Cardiac muscle cell (in vitro differentiated cells and primary cell): ENCODE measurements at regions not wholly inside any gene's neighbourhood (a gene's known extent, or its start where the extent isn't known, plus 50 kb on each side); places are given as distances from the start of the nearest gene placed in this dataset.
"Not testable (repeated sequence)": the region's sequence is repeated elsewhere in the genome, so short reads cannot be mapped to it uniquely, and the experiment has no call there.

Experiments used
- DNase-seq, 2 donors: peaks; one replicate each; pipeline versions ENCODE4 v3.0.0 to v3.0.0-alpha.2; 2010 to 2017; ENCODE audit warnings: low read depth in 1 of 2, low spot score in 1 of 2
- H3K27ac ChIP-seq: fragments of 200-600 bp; sonication (generic); 2 replicates; pipeline ENCODE4 v1.5.1; 2016
- H3K27me3 ChIP-seq: fragments of 200-600 bp; sonication (generic); 2 replicates; pipeline ENCODE4 v1.6.0; 2016; ENCODE audit warnings: control low read depth
- H3K36me3 ChIP-seq: fragments of 200-600 bp; sonication (generic); 2 replicates; pipeline ENCODE4 v1.5.1; 2016; ENCODE audit warnings: control low read depth
- H3K4me1 ChIP-seq: fragments of 200-600 bp; sonication (generic); 2 replicates; pipeline ENCODE4 v1.8.1; 2017; ENCODE audit warnings: low read depth, mild to moderate bottlenecking, mixed run types
- H3K4me3 ChIP-seq: fragments of 200-600 bp; sonication (generic); 2 replicates; pipeline ENCODE4 v1.5.1; 2016; ENCODE audit warnings: mild to moderate bottlenecking
- H3K9me3 ChIP-seq: fragments of 200-600 bp; sonication (generic); 2 replicates; pipeline ENCODE4 v1.5.1; 2017; ENCODE audit warnings: low read depth, mild to moderate bottlenecking, control low read depth
- TF ChIP-seq, protein P1 (sequence below): IDR thresholded peaks from 2 replicates; pipeline ENCODE4 v1.5.1; 2012; ENCODE audit warnings: low read depth, mild to moderate bottlenecking, low read length

DNA sequence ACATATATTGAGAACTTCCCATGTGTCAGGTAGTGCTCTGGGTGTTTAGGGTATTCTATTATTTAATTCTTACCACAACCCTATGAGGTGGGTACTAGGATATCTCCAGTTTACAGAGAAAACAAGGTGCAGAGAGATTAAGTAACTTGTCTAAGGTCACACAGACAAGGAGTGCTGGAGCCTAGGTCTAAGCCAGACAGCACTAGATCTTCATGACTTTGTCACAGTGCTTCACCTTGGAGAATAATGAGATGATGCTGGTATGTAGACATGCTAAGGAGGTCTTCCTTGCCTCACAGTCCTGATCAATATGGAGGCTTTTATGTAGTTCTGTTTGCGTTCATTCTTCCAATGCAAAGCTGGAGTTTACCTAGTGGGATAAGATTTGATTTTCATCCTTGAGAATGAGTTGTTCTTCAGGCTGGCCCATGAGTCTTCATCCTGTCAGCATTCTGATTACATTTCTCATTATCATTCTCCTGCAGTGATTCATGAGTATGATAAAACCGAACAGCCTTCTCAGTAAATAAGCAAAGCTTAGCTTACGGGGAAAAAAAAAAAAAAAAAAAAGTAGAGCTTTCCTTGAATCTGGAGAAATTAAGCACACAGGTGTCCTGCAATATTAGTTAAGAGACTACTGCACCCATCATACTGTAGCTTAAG, 176.3 kb downstream of the C9orf152 start:
- Histone ChIP-seq H3K4me3 (no peak overlapping the region), H3K27me3 (no peaks in the 10 kb centered on the region), H3K27ac (no peak overlapping the region), H3K9me3 (no peaks in the 10 kb centered on the region), H3K36me3 (no peaks in the 10 kb centered on the region), H3K4me1 (peaks cover 15% of the 10 kb centered on the region)
- TF ChIP-seq, protein P1, sequence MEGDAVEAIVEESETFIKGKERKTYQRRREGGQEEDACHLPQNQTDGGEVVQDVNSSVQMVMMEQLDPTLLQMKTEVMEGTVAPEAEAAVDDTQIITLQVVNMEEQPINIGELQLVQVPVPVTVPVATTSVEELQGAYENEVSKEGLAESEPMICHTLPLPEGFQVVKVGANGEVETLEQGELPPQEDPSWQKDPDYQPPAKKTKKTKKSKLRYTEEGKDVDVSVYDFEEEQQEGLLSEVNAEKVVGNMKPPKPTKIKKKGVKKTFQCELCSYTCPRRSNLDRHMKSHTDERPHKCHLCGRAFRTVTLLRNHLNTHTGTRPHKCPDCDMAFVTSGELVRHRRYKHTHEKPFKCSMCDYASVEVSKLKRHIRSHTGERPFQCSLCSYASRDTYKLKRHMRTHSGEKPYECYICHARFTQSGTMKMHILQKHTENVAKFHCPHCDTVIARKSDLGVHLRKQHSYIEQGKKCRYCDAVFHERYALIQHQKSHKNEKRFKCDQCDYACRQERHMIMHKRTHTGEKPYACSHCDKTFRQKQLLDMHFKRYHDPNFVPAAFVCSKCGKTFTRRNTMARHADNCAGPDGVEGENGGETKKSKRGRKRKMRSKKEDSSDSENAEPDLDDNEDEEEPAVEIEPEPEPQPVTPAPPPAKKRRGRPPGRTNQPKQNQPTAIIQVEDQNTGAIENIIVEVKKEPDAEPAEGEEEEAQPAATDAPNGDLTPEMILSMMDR, result no peak
- DNase-seq, result peak in 1 of 2 donors; percentile 55

DNA sequence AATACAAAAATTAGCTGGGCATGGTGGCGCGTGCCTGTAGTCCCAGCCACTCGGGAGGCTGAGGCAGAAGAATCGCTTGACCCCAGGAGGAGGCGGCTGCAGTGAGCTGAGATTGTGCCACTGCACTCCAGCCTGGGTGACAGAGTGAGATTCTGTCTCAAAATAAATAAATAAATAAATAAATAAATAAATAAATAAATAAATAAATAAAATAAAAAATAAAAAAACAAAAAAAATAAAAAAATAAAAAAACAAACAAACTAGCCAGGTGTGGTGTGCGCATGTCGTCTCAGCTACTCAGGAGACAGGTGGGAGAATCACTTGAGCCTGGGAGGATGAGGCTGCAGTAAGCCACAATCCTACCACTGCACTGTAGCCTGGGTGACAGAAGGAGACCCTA, 175.4 kb downstream of the C9orf152 start:
- peaks cover 15% of the 10 kb centered on the region for H3K4me1 ChIP-seq
- not testable (repeated sequence) for H3K9me3 ChIP-seq, H3K36me3 ChIP-seq, H3K27ac ChIP-seq, H3K27me3 ChIP-seq, H3K4me3 ChIP-seq, DNase-seq

DNA sequence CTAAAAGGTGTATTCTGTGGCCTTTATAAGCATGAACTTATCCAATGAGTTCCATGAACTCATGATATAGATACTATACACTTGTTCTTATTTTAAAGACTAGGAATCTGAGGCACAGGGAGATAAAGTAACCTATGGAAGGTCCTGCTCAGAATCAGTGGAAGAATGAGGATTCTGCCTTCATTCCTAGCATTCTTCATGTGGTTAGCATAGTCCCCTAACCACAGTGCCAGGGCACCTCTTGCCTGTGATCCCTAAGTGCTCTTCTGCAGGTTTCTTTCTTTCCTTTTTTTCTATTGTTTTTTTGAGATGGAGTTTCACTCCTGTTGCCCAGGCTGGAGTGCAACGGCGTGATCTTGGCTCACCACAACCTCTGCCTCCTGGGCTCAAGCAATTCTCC, 174.1 kb downstream of the C9orf152 start:
- TF ChIP-seq, protein P1, result no peak
- Histone ChIP-seq H3K27me3 (no peaks in the 10 kb centered on the region), H3K9me3 (no peaks in the 10 kb centered on the region), H3K27ac (no peak overlapping the region), H3K4me1 (peaks cover 11% of the 10 kb centered on the region), H3K36me3 (no peaks in the 10 kb centered on the region), H3K4me3 (no peak overlapping the region)
- DNase-seq, result no peak

GRCh38 chr9:110036286-110036685, 171.7 kb downstream of the C9orf152 start:
- Histone ChIP-seq H3K27me3 (no peaks in the 10 kb centered on the region), H3K36me3 (no peaks in the 10 kb centered on the region), H3K27ac (no peak overlapping the region), H3K4me3 (no peak overlapping the region), H3K9me3 (no peaks in the 10 kb centered on the region), H3K4me1 (peaks cover 13% of the 10 kb centered on the region)
- TF ChIP-seq, protein P1, result no peak
- no peak for DNase-seq

GRCh38 chr9:110040788-110041187, 167.2 kb downstream of the C9orf152 start:
- TF ChIP-seq, protein P1, result no peak
- Histone ChIP-seq H3K4me1 (peaks cover 13% of the 10 kb centered on the region), H3K27me3 (no peaks in the 10 kb centered on the region), H3K4me3 (no peak overlapping the region), H3K27ac (no peak overlapping the region), H3K36me3 (no peaks in the 10 kb centered on the region), H3K9me3 (no peaks in the 10 kb centered on the region)
- peak in 1 of 2 donors; percentile 85 for DNase-seq

- Histone ChIP-seq H3K36me3 (no peaks in the 10 kb centered on the region), H3K27me3 (no peaks in the 10 kb centered on the region), H3K4me1 (peaks cover 13% of the 10 kb centered on the region), H3K9me3 (no peaks in the 10 kb centered on the region), H3K4me3 (no peak overlapping the region), H3K27ac (no peak overlapping the region)
- TF ChIP-seq, protein P1, result no peak
- DNase-seq, result no peak
Observed at GRCh38 chr9:110041452-110041851, 166.5 kb downstream of the C9orf152 start.
